SK-N-MC (cell line): ENCODE measurements at regions not wholly inside any gene's neighbourhood (a gene's known extent, or its start where the extent isn't known, plus 50 kb on each side); places are given as distances from the start of the nearest gene placed in this dataset.

Experiments
- EZH2 ChIP-seq: fragments of 200-600 bp; sonication (generic); IDR thresholded peaks from one replicate; pipeline ENCODE4 v1.6.1; 2017; ENCODE audit warnings: antibody characterized with exemption
- FOXP2 ChIP-seq: optimal IDR thresholded peaks from 2 replicates; pipeline ENCODE3; 2011; ENCODE audit warnings: mild to moderate bottlenecking, moderate library complexity; ENCODE audit not compliant: insufficient read depth; ENCODE audit errors: extremely low read length, control extremely low read depth
- POLR2AphosphoS5 ChIP-seq: IDR thresholded peaks from 2 replicates; pipeline ENCODE4 v1.6.1; 2012; ENCODE audit warnings: mild to moderate bottlenecking, low read depth, low read length, borderline replicate concordance

DNA sequence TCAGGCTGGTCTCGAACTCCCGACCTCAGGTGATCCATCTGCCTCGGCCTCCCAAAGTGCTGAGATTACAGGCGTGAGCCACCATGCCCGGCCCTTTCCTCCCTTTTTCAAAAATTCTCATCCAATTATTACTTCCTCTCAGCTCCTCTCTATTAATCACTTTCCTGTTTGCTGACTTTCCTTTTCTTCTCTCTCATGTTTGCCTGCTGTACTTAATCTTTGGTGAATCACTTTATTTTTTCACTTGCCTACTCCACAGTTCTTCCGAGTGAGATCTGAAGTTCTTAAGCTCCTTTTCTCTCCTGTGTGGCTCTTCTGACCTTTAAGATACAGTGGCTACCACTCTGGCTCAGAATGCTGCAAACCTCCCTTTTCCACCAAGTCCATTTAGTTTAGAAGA lies 126.3 kb upstream of the SERTAD2 start:
- TF ChIP-seq EZH2: no peak
- no peak for TF ChIP-seq POLR2AphosphoS5
- TF ChIP-seq FOXP2: no peak
